IMR-90 (cell line): ENCODE measurements at regions not wholly inside any gene's neighbourhood (a gene's known extent, or its start where the extent isn't known, plus 50 kb on each side); places are given as distances from the start of the nearest gene placed in this dataset.

ENCODE experiments used
- BHLHE40 ChIP-seq: fragments of 150-350 bp; IDR thresholded peaks from 2 replicates; pipeline ENCODE4 v1.6.1; 2016; ENCODE audit warnings: mild to moderate bottlenecking, low read depth, low read length
- CEBPB ChIP-seq: IDR thresholded peaks from 2 replicates; pipeline ENCODE4 v1.6.1; 2012; ENCODE audit warnings: low read depth, low read length, improper control_type of control experiment
- FOS ChIP-seq: fragments of 150-350 bp; IDR thresholded peaks from 2 replicates; pipeline ENCODE4 v1.6.1; 2016; ENCODE audit warnings: low read depth, low read length
- MAFK ChIP-seq: IDR thresholded peaks from 2 replicates; pipeline ENCODE4 v1.6.1; 2012; ENCODE audit warnings: low read depth, low read length, improper control_type of control experiment
- MAZ ChIP-seq: IDR thresholded peaks from 2 replicates; pipeline ENCODE4 v1.6.1; 2012; ENCODE audit warnings: low read depth, mild to moderate bottlenecking, low read length, improper control_type of control experiment, moderate library complexity, borderline replicate concordance
- MXI1 ChIP-seq: IDR thresholded peaks from 2 replicates; pipeline ENCODE4 v1.6.1; 2012; ENCODE audit warnings: low read depth, mild to moderate bottlenecking, low read length, moderate library complexity, borderline replicate concordance
- NFE2L2 ChIP-seq: fragments of 150-350 bp; IDR thresholded peaks from 2 replicates; pipeline ENCODE4 v1.6.1; 2016; ENCODE audit warnings: low read depth, mild to moderate bottlenecking, low read length
- POLR2A ChIP-seq: IDR thresholded peaks from 2 replicates; pipeline ENCODE4 v1.6.1; 2012; ENCODE audit warnings: mild to moderate bottlenecking, low read depth, low read length
- RAD21 ChIP-seq: IDR thresholded peaks from 2 replicates; pipeline ENCODE4 v1.6.1; 2012; ENCODE audit warnings: low read length, improper control_type of control experiment
- RFX5 ChIP-seq: IDR thresholded peaks from 2 replicates; pipeline ENCODE4 v1.8.0; 2012; ENCODE audit warnings: low read depth, mild to moderate bottlenecking, low read length, moderate library complexity
- SMC3 ChIP-seq: fragments of 150-350 bp; IDR thresholded peaks from 2 replicates; pipeline ENCODE4 v1.6.1; 2016; ENCODE audit warnings: low read depth, mild to moderate bottlenecking, antibody characterized with exemption, low read length, moderate library complexity
- TF ChIP-seq, protein P1 (sequence below): conservative IDR thresholded peaks from 2 replicates; pipeline ENCODE4 v1.5.1; 2012; ENCODE audit warnings: mild to moderate bottlenecking, low read depth, low read length, improper control_type of control experiment
- TF ChIP-seq, protein P2 (sequence below): fragments of 150-350 bp; IDR thresholded peaks from 2 replicates; pipeline ENCODE4 v1.6.1; 2016; ENCODE audit warnings: low read depth, mild to moderate bottlenecking, low read length, moderate library complexity, borderline replicate concordance
- TF ChIP-seq, protein P3 (sequence below): fragments of 150-350 bp; IDR thresholded peaks from 2 replicates; pipeline ENCODE4 v1.6.1; 2017; ENCODE audit warnings: mild to moderate bottlenecking, antibody characterized with exemption, low read length, low read depth

DNA sequence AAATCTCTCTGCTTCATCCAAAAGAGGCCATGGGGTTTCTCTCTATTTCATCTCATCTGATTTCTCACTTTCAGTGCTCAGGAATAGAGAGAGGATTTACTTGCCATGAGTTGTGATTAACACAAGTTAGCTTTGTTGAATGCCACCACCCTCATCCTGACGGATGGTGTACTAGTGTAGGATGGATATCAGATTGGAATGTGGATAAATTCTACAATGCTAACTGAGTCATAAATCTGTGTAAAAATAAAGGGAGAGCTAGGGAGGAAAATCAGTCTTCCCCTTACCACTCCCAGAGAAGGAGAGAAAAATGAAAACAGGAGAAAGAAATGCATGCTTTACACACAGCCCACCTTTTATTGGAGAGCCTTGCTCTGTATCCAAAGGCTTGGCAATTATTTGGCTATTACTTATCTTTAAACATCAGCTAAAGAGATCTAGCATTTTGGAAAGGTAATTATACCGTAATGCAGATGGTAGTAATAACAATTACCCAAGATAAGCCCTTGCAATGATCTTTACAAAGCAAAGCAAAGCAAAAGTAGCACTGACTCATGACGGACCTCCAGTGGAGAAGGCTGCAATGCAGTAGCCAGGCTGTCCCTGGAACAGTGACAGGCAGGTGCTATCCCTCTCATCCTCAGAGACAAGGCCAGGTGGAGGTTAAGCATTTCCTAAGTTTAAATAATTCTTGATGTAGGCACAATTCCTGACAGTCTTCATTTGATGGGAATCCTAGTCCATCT, 306.3 kb upstream of the PPARGC1A start:
- TF ChIP-seq, protein P1, sequence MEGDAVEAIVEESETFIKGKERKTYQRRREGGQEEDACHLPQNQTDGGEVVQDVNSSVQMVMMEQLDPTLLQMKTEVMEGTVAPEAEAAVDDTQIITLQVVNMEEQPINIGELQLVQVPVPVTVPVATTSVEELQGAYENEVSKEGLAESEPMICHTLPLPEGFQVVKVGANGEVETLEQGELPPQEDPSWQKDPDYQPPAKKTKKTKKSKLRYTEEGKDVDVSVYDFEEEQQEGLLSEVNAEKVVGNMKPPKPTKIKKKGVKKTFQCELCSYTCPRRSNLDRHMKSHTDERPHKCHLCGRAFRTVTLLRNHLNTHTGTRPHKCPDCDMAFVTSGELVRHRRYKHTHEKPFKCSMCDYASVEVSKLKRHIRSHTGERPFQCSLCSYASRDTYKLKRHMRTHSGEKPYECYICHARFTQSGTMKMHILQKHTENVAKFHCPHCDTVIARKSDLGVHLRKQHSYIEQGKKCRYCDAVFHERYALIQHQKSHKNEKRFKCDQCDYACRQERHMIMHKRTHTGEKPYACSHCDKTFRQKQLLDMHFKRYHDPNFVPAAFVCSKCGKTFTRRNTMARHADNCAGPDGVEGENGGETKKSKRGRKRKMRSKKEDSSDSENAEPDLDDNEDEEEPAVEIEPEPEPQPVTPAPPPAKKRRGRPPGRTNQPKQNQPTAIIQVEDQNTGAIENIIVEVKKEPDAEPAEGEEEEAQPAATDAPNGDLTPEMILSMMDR = no peak
- TF ChIP-seq RAD21 (peak; percentile 23), SMC3 (no peak), POLR2A (no peak), RFX5 (no peak), MAFK (no peak), MAZ (no peak), CEBPB (no peak), MXI1 (no peak), BHLHE40 (no peak), FOS (no peak), NFE2L2 (no peak)
- TF ChIP-seq, protein P2, sequence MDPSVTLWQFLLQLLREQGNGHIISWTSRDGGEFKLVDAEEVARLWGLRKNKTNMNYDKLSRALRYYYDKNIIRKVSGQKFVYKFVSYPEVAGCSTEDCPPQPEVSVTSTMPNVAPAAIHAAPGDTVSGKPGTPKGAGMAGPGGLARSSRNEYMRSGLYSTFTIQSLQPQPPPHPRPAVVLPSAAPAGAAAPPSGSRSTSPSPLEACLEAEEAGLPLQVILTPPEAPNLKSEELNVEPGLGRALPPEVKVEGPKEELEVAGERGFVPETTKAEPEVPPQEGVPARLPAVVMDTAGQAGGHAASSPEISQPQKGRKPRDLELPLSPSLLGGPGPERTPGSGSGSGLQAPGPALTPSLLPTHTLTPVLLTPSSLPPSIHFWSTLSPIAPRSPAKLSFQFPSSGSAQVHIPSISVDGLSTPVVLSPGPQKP = no peak
- TF ChIP-seq, protein P3, sequence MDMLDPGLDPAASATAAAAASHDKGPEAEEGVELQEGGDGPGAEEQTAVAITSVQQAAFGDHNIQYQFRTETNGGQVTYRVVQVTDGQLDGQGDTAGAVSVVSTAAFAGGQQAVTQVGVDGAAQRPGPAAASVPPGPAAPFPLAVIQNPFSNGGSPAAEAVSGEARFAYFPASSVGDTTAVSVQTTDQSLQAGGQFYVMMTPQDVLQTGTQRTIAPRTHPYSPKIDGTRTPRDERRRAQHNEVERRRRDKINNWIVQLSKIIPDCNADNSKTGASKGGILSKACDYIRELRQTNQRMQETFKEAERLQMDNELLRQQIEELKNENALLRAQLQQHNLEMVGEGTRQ = no peak
